ENCODE measurements at regions not wholly inside any gene's neighbourhood (a gene's known extent, or its start where the extent isn't known, plus 50 kb on each side); places are given as distances from the start of the nearest gene placed in this dataset.

- in situ Hi-C loops (cut with MboI; ENCODE audit: low sequenced_read_pairs): no loop called here
These were observed 749.9 kb upstream of the HS6ST1 start for GRCh38 chr2:129068543-129068942.

- in situ Hi-C loops (cut with MboI; ENCODE audit: low sequenced_read_pairs): no loop called here
These were observed 751.4 kb upstream of the HS6ST1 start for GRCh38 chr2:129069875-129070594.

DNA sequence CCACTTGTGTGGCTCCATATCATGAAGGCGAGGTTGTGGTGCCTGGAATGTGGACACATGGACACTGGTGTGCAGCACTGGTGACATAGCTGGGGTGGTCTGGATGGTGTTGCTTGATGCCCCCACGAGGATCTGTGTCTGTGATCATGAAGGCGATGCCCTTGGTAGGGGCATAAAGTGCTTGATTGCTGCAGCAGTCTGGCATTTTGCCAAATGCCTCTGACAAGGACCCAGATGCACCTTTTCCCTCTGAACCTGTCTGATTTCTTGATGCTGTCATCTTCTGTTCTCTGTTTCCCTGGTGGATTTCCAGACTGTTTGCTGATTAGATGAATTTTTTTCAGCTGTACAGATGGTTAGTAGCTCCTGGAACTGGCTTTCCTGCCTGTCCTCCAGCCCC, 752.0 kb upstream of the HS6ST1 start:
- in situ Hi-C loops (cut with MboI; ENCODE audit: low sequenced_read_pairs): no loop called here

GRCh38 chr2:129071531-129071930, 752.9 kb upstream of the HS6ST1 start:
- in situ Hi-C loops (cut with MboI; ENCODE audit: low sequenced_read_pairs): no loop called here

- in situ Hi-C loops (cut with MboI; ENCODE audit: low sequenced_read_pairs): no loop called here
These were observed 755.7 kb upstream of the HS6ST1 start for GRCh38 chr2:129074298-129074920.

GRCh38 chr2:129078548-129078947, 759.9 kb upstream of the HS6ST1 start:
- in situ Hi-C loops (cut with MboI; ENCODE audit: low sequenced_read_pairs): no loop called here

DNA sequence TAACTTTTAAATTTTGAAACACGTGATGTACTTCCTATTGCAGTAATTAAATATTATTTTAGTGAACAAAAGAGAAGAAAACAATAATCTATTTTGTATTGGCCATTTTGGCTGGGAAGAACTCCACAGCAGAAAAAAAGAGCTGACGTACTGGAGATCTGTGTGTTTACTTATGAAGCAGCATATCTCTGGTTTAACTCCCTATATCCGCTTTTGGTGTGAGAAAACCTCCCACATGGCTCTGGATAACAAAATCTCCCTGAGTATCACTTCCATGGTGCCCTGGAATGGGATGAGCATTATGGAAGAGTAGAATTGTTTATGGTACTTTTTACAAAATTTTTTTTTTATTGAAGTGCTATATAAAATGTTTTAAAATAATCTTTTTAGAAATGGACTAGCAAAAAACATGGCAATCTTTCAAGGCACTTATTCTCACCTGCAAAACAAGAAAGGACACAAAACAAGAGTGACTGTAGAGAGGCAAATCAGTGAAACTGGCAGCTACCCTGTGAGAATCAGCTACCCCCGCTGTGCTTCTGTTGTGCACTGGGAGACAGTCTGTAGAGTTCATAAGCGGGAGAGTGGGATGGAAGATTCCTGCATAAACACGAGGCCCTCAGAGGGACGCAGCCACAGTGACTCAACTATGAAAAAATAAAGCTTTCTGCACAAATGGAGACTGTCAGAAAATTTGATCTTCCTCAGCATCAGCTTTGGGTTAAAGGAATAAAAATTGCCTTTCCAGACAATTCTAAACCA, 762.2 kb upstream of the HS6ST1 start:
- in situ Hi-C loops (cut with MboI; ENCODE audit: low sequenced_read_pairs): no loop called here

DNA sequence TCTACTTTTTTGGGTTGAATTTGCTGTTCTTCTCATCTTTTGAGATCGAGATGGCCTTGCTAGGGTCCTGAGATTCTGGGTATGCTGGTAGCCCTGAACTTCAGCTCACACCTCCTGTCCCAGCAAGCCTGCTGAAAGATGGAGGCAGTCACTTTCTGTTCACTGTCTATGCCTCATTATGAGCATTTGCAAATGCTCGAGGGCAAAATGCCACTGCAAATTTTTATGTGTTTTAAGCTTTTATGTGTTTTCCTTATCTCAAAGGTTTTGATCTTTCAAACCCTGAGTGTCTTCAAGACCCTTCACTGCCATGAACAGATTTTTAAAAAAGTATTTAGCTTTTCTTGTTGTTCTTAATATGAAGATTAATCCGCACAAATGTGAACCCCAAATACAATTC, 766.7 kb upstream of the HS6ST1 start:
- in situ Hi-C loops (cut with MboI; ENCODE audit: low sequenced_read_pairs): no loop called here

DNA sequence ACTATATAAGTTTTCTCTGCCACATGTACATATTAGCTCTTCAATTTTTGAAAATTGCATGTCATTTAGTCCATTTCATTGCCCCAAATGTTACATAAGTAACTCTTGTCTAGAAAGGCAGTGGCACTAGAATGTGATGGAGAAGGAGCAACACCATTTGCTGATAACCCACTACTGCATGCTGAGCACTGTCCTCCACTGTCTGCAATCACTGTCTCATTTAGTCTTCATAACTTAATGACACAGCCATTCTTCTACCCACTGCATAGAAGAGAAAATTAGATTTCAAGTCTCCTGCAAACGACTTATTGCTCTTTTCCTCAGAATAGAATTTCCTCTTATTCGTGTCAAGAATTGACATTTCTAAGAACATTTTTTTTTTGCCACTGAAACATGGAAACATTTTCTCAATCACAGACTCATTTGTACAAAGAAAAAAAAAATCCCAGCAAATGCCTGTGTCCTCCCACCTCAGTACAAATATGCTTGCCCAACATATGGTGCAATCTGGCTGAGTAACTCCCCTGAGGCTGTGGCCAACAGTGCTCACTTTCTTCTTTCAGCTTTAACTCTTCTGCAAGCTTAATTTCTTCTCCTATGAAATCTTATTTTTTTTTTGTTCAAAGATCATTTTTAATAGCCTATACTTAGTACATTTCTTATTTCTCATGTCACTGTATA, 768.6 kb upstream of the HS6ST1 start:
- in situ Hi-C loops (cut with MboI; ENCODE audit: low sequenced_read_pairs): no loop called here

GRCh38 chr2:129091620-129092019, 773.0 kb upstream of the HS6ST1 start:
- in situ Hi-C loops (cut with MboI; ENCODE audit: low sequenced_read_pairs): no loop called here

DNA sequence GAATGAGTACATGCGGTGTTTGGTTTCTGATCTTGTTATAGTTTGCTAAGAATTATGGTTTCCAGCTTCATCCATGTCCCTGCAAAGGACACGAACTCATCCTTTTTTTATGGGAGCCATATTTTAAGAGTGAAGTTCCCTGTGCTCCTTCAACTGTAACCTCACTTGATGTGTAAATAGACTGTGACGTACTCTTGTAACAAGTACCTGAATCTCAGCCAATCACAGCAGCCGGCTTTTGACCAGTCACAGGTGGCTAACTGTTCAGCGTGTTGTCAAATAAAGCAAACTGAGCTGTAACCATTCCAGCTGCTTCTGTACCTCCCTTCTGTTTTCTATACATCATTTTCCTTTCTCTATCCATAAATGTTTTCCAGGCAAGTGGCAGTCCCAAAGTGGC, 774.3 kb upstream of the HS6ST1 start:
- in situ Hi-C loops (cut with MboI; ENCODE audit: low sequenced_read_pairs): no loop called here

DNA sequence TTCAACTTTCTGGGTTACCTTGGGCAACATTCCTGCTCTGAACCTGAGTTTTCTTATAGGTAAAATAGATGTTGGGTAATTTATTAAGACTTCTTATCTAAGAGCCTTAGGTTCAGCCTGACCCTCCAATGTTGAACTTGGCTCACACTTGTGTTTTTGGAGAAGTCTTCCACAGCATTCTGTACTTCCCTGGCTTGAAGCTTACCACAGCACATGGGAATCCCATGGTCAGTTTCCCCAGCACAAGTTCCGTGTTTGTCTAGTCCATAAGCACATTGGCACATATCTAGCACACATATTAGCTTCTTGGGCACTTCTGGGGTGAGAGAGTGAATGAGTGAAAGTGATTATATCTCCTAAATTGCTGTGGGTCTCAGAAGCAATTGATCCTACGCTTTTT, 782.5 kb upstream of the HS6ST1 start:
- in situ Hi-C loops (cut with MboI; ENCODE audit: low sequenced_read_pairs): no loop called here

- in situ Hi-C loops (cut with MboI; ENCODE audit: low sequenced_read_pairs): no loop called here
These were observed 785.5 kb upstream of the HS6ST1 start for GRCh38 chr2:129103936-129104878.

DNA sequence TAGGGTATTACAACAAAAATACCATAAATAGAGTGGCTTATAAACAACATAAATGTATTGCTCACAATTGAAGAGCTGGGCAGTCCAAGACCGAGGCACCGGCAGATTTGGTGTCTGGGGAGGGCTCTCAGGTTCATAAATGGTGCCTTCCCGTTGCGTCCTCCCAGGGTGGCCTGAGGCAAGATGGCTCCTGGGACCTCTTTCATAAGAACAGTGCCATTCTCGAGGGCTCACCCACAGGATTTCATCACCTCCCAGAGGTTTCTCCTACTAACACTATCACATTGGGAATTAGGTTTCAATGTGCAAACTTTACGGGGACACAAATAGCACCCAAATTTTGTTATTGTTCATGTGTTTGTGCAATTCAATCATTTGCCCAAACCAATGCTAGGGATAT, 793.5 kb upstream of the HS6ST1 start:
- in situ Hi-C loops (cut with MboI; ENCODE audit: low sequenced_read_pairs): no loop called here

DNA sequence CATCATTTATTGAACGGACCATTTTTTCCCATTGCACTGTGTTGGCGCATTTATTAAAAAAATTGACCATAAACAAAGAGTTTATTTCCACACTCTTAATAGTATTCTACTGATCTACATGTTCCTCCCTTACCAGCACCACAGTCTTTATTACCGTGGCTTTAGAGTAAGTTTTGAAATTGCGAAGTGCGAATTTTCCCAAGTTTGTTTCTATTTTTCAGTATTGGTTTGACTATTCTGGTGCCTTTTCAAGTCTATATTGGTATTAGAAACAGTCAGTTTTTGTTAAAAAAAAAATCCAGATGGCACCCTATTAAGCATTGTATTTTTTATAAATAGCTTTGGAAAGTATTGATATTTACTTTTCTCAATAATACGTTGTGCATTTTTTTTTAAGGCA, 795.1 kb upstream of the HS6ST1 start:
- in situ Hi-C loops (cut with MboI; ENCODE audit: low sequenced_read_pairs): no loop called here

DNA sequence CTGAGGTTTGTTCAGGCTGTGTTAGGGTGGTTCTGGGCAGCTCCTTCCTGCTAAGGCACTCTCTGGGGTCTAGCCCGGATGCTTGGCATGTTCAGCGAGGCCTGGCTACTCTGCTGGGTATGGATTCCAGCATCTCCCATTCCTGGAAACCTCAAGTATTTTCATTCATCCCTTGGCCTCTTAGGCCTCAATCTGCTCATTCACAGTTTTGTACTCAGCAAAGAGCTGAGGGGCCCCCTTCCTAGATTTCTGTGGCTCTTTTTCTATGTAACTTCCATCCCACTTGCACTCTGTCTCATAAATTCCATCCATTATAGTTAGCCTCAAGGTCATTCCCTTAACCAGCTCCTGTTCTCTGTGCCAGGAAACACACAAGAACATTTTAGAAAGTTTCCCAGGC, 798.8 kb upstream of the HS6ST1 start:
- in situ Hi-C loops (cut with MboI; ENCODE audit: low sequenced_read_pairs): no loop called here

GRCh38 chr2:129118296-129118695, 799.6 kb upstream of the HS6ST1 start:
- in situ Hi-C loops (cut with MboI; ENCODE audit: low sequenced_read_pairs): no loop called here

GRCh38 chr2:129129087-129129486, 810.4 kb upstream of the HS6ST1 start:
- in situ Hi-C loops (cut with MboI; ENCODE audit: low sequenced_read_pairs): no loop called here

- in situ Hi-C loops (cut with MboI; ENCODE audit: low sequenced_read_pairs): no loop called here
These were observed 815.3 kb upstream of the HS6ST1 start for GRCh38 chr2:129133692-129134641.

Measured in HL-60/S4 treated with retinoic acid at 250 ng/mL for 4 days and 3 days (cell line).